Raji (cell line): ENCODE measurements at regions not wholly inside any gene's neighbourhood (a gene's known extent, or its start where the extent isn't known, plus 50 kb on each side); places are given as distances from the start of the nearest gene placed in this dataset.

Source experiments
- POLR2A ChIP-seq: IDR thresholded peaks from 2 replicates; pipeline ENCODE4 v1.6.1; 2011; ENCODE audit warnings: low read depth, low read length, control low read depth; ENCODE audit not compliant: insufficient read depth

DNA sequence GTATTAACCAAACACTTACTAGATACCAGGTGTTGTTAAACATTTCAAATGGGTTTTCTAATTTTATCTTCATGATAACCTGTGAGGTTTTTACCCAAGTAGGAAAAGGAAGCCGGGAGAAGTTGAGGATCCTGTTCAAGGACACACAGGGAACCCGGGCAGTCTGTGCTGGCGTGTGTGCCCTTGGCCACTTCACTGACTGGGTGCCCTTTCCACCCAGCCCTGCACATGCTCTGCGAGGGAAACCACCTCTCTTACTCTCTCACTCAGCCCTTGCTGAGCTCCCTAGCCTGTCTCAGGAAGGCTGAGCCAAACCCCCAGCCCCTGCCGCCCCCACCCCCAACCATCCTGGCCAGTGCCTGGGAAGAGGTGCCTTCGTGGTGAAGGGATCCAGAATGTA, 51.8 kb downstream of the TEX44 start:
- no peak for TF ChIP-seq POLR2A

DNA sequence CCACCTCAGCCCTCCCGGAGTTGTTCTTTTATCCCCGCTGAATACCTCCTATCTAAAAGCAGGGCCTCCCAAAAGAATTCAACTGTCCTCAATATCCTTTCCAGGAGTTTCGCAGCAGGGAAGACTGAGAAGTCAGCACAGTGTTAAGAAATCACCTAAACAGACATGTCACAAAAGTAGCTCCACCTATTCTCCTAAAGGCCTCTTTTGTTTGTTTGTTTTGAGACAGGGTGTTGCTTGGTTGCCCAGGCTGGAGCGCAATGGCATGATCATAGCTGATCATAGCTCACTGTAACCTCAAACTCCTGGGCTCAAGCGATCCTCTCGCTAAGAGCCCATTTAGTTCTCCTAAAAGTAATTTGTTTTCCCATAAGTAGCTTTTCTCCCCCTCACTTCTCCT, 53.8 kb downstream of the TEX44 start:
- TF ChIP-seq POLR2A, result no peak

- TF ChIP-seq POLR2A, result peak; percentile 35; the same call in 1 of the 2 replicates
These were observed 56.0 kb downstream of the TEX44 start for GRCh38 chr2:231648579-231649174.

DNA sequence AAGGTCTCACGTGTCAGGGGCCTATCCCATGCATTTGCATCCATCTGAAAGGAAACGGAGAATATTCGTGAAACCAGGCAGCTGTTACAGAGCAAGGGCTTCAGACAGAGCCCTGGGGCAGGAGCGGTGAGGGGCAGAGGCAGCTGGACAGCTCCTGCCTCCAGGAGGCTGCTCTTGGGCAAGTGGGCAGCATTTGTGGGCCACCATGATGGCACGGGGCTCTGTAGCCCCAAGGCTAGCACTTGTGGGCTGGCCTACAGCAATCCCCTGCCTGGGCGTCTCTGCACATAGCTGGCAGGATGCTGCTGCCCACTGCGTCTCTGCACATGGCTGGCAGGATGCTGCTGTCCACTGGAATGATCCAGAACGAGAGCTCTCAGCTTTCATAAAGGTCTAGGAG, 52.8 kb upstream of the PTMA start:
- TF ChIP-seq POLR2A, result no peak

DNA sequence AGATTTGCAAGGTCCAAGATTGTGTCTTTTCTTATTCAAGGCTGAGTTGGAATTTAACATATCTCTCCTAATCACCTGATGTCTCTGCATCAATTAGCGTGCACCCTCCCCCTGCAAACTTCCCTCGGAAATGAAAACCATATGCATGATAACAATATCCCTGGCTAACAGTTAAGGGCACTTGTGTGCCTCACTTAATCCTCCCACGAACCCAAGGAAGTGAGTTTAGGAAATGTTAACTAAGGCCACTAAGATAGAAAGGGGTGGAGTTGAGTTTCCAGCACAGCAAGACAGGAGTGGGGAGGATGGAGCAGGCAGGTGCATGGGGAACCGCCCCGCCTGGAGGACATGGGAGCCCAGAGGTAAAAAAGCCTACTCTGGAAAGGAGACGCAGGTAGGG, 52.4 kb upstream of the PTMA start:
- no peak for TF ChIP-seq POLR2A
